ENCODE measurements at regions not wholly inside any gene's neighbourhood (a gene's known extent, or its start where the extent isn't known, plus 50 kb on each side); places are given as distances from the start of the nearest gene placed in this dataset.
"Not testable (repeated sequence)": the region's sequence is repeated elsewhere in the genome, so short reads cannot be mapped to it uniquely, and the experiment has no call there.

GRCh38 chr5:116722651-116723050 lies 148.0 kb upstream of the SEMA6A start:
- no peak overlapping the region for H3K4me3 Mint-ChIP-seq
- no peak for TF ChIP-seq CTCF (IDR thresholded peaks at IDR 0.05)
- H3K27me3 Mint-ChIP-seq = peaks cover 1% of the 10 kb centered on the region
- intact Hi-C loops (cut with micrococcal nuclease) = no loop called here
- H3K4me1 Mint-ChIP-seq (ENCODE audit: low read depth) = no peaks in the 10 kb centered on the region
- CTCF ChIA-PET = no interaction called here
- no peaks in the 10 kb centered on the region for H3K9me3 Mint-ChIP-seq
- no peak for DNase-seq
- no peak for ATAC-seq
- H3K36me3 Mint-ChIP-seq (ENCODE audit: low read depth) = no peaks in the 10 kb centered on the region
- H3K27ac Mint-ChIP-seq = no peak overlapping the region
- POLR2A ChIA-PET = no interaction called here

- H3K27ac Mint-ChIP-seq = no peak overlapping the region
- H3K9me3 Mint-ChIP-seq = no peaks in the 10 kb centered on the region
- intact Hi-C loops (cut with micrococcal nuclease) = no loop called here
- ChIA-PET CTCF (no interaction called here), POLR2A (no interaction called here)
- no peaks in the 10 kb centered on the region for H3K27me3 Mint-ChIP-seq
- H3K4me3 Mint-ChIP-seq = no peak overlapping the region
- no peak for ATAC-seq
- no peaks in the 10 kb centered on the region for H3K36me3 Mint-ChIP-seq (ENCODE audit: low read depth)
- TF ChIP-seq CTCF (IDR thresholded peaks at IDR 0.05) = no peak
- H3K4me1 Mint-ChIP-seq (ENCODE audit: low read depth) = no peaks in the 10 kb centered on the region
- DNase-seq = no peak
Observed at GRCh38 chr5:116719106-116719505, 144.5 kb upstream of the SEMA6A start.

GRCh38 chr5:116718317-116718716 lies 143.7 kb upstream of the SEMA6A start:
- intact Hi-C loops (cut with micrococcal nuclease) = no loop called here
- Mint-ChIP-seq H3K4me1 (ENCODE audit: low read depth) (no peaks in the 10 kb centered on the region), H3K4me3 (no peak overlapping the region), H3K9me3 (no peaks in the 10 kb centered on the region), H3K27me3 (no peaks in the 10 kb centered on the region), H3K27ac (no peak overlapping the region), H3K36me3 (ENCODE audit: low read depth) (no peaks in the 10 kb centered on the region)
- ATAC-seq (no peak), DNase-seq (no peak)
- ChIA-PET POLR2A (no interaction called here), CTCF (no interaction called here)
- TF ChIP-seq CTCF (IDR thresholded peaks at IDR 0.05) = no peak

- TF ChIP-seq CTCF (IDR thresholded peaks at IDR 0.05) = no peak
- no peaks in the 10 kb centered on the region for H3K9me3 Mint-ChIP-seq
- H3K4me3 Mint-ChIP-seq = no peak overlapping the region
- H3K36me3 Mint-ChIP-seq (ENCODE audit: low read depth) = no peaks in the 10 kb centered on the region
- no peak overlapping the region for H3K27ac Mint-ChIP-seq
- POLR2A ChIA-PET = interaction anchor here (0.6 kb wide), 1 partner anchor 95 kb away, joined by 3 read pairs; no protein-coding TSS in a partner anchor
- CTCF ChIA-PET = no interaction called here
- H3K4me1 Mint-ChIP-seq (ENCODE audit: low read depth) = no peaks in the 10 kb centered on the region
- intact Hi-C loops (cut with micrococcal nuclease) = no loop called here
- H3K27me3 Mint-ChIP-seq = no peaks in the 10 kb centered on the region
- DNase-seq (no peak), ATAC-seq (no peak)
Observed at GRCh38 chr5:116709082-116709481, 134.5 kb upstream of the SEMA6A start.

GRCh38 chr5:116705121-116705519 lies 130.5 kb upstream of the SEMA6A start:
- H3K27me3 Mint-ChIP-seq, POLR2A ChIA-PET: not testable (repeated sequence)

GRCh38 chr5:116703941-116704340 lies 129.3 kb upstream of the SEMA6A start:
- Mint-ChIP-seq H3K4me3 (no peak overlapping the region), H3K4me1 (ENCODE audit: low read depth) (no peaks in the 10 kb centered on the region), H3K36me3 (ENCODE audit: low read depth) (no peaks in the 10 kb centered on the region), H3K27me3 (no peaks in the 10 kb centered on the region), H3K9me3 (peaks cover 2% of the 10 kb centered on the region), H3K27ac (no peak overlapping the region)
- intact Hi-C loops (cut with micrococcal nuclease) = no loop called here
- DNase-seq (no peak), ATAC-seq (no peak)
- POLR2A ChIA-PET = no interaction called here
- TF ChIP-seq CTCF (IDR thresholded peaks at IDR 0.05) = no peak
- CTCF ChIA-PET = no interaction called here

More at GRCh38 chr5:116705121-116705519, 130.5 kb upstream of the SEMA6A start:
- ATAC-seq; CTCF ChIA-PET; intact Hi-C loops (cut with micrococcal nuclease); H3K9me3 Mint-ChIP-seq; H3K36me3 Mint-ChIP-seq (ENCODE audit: low read depth); H3K4me3 Mint-ChIP-seq; H3K4me1 Mint-ChIP-seq (ENCODE audit: low read depth); H3K27ac Mint-ChIP-seq; DNase-seq: not testable (repeated sequence)
